CD4-positive, alpha-beta T cell treated with Interleukin-10 for 1 hour (primary cell): ENCODE measurements at regions not wholly inside any gene's neighbourhood (a gene's known extent, or its start where the extent isn't known, plus 50 kb on each side); places are given as distances from the start of the nearest gene placed in this dataset.
A peak's percentile ranks its signal among the peaks of the same experiment; 100 is the strongest.

Experiments
- DNase-seq: peaks from one replicate; pipeline ENCODE4 v3.0.0-alpha.2; 2020

DNA sequence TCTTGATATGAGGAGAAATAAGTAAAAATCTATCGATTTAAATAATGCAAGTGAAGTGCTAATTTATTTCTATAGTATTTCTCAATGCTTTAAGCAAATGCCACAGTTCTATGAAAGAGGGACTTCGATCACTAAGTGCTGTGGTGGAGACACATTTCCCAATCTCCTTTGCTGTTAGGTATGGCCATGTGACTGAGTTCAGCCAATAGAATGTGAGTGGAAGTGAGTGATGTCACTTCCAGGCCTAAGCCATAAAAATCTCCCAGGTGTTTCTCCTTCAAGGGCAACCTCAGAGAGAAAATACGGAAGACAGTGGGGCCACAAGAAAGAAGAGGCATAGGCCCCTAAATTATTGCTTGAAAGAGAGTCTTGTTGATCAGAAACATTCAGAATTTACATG lies 100.3 kb upstream of the ANKH start:
- DNase-seq = no peak

DNA sequence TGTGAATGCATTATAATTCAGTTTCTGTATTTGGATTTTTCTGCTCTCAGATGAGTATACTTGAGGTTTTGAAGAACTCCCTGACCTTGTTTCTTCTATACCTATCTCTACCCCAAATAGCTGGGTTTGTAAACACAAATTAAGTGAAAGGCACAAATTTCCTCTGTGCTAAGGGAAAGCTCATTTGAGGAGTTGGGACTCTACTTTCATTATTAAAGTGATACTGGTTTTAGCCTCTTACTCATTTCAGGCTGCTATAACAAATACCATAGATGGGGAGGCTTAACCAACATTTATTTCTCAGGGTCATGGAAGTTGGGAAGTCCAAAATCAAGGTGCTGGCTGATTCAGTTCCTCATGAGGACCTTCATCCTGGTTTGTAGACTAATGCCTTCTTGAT lies 97.2 kb upstream of the ANKH start:
- no peak for DNase-seq

DNA sequence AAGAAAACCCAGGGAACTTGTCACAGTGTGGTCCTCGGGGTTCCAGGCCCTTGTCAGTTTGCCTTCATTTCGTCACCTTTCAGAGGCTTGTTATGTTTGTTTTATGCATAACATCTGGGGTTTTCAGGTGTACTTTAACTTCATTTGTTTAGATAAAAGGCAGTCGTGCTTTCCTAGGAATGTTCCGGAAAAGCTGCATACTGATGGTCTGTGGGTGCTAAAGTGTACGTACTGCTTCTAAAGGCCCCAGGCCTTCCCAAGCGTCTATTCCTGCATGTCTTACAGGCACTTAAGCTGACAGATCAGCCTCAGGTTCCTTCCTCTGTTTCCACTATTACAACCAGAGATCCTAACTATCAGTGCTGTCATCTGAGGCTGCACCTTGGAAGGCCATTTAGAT lies 95.6 kb upstream of the ANKH start:
- no peak for DNase-seq

DNA sequence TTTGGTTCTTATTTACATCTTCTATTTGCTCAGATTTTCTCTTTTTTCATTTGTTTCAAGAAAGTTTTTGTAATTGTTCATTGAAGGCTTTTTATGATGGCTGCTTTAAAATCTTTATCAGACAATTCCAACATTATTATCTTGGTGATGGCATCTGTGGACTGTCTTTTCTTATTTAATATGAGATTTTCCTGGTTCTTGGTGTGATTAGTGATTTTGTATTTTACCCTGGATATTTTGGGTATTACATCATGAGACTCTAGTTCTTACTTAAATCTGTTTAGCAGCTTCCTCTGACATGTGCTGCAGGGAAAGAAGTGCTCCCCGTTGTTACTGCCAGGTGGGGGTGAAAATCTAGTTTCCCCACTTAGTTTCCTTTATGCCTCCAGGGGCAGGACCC lies 94.2 kb upstream of the ANKH start:
- no peak for DNase-seq

DNA sequence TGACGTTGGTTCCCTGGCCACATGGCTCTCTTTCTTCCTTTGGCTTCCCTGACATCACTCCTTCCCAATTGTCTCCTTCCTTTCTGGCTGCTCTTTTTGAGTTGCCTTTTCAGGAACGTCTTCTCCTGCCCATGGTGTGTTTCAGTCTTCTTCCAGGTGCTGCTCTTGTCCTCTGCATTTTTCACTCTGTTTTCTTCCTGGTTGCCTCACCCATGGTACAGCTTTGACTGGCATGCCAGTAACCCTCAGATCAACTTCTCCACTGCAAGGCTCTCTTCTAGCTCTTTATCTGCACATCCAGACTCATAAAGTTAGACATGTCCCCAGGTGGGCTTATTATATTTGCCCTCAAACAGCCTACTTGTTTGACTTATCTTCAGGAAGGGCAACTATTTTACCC lies 91.0 kb upstream of the ANKH start:
- DNase-seq = no peak

DNA sequence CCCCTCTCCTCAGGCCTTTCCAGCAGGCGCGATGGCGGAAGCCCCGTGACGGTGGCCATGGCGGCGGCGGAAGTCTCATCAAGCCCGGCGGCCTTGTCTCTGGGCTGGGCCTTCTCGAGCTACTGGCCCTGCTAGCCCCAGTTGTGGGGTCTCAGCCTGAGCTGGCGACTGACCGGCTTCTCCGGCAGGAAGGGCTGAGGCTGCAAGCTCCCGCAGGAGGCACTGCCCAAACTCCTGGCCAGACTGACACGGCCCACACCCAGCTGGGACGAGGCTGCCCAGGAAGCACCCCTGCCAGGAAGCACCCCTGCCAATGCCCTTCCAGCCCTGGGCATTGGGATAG lies 88.5 kb upstream of the ANKH start:
- no peak for DNase-seq

DNA sequence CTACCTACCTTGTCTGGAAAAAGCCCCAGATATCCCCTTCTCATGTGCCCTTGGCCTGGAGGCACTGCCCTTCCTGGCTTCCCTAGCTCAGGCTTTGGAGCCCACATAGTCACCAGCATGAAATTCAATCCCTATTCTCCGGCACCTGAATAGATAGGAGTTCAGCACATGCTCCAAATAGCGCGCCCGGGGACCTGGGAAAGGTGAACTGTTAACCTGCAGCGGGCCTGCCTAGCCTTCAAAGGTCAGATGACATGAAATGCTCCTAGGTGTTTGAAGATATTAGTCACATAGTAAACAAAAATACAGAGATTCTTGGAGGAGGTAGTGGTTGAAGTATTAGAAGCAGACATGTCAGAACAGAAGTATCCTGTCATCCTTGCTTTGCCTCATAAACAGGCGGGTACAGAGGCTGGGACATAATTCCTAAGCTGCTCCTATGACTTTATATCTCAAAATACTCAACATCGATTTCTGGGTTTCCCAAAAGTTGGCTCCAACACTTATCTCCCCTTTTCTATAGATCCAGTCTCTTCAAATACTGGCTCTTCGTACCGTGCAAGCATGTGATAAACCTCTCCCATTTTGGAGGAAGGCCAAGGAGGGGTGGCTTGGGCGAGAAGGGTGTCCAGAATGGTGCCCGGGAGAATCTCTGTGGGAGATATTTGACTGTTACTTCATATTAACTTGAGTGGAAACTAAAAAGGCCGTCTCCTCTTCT lies 88.0 kb upstream of the ANKH start:
- no peak for DNase-seq

DNA sequence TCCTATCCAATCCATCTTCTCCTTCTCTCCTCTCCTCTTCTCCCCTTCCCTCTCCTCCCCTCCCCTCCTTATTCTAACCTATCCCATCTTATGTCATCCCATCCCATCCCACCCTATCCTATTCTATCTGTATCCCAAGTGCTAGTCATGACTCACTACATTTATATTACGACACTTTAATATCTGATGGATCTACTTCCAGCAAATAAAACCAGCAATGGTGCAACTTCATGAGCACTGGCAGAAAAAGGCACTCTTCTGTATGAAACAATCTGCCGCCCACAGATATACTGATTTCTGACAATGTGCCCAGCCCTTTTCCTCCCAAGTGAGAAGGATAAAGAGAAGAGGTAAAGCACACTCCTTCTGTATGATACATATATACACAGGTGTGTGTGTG lies 86.6 kb upstream of the ANKH start:
- no peak for DNase-seq

DNA sequence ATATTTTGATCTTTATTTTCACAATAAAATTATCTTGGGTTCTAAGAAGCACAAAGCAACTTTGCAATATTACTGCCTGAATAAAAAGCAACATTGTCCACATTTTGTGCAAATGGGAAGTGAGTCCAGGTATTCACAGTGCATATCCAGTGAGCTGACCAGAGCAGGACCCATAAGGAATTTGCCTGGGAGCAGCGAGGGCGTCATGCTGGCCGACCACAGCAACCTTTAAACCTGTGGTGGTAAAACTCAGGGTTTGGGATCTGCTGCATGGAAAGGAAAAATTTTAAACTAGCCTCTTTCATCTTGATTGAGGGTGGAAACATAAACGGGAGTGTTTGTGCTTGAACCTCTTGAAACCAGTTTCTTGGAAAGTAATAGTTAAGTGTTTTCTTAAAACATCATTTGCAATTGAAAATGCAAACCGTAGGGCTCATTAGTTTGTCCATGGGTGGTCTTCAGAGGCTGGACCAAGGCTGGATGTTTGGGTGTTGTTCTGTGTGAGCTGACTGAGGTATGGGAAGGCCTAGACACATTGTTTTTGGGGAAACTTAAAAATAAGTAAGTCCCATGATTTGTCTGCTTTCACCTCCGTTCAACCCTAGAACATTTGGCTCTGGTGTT lies 85.0 kb upstream of the ANKH start:
- no peak for DNase-seq

DNA sequence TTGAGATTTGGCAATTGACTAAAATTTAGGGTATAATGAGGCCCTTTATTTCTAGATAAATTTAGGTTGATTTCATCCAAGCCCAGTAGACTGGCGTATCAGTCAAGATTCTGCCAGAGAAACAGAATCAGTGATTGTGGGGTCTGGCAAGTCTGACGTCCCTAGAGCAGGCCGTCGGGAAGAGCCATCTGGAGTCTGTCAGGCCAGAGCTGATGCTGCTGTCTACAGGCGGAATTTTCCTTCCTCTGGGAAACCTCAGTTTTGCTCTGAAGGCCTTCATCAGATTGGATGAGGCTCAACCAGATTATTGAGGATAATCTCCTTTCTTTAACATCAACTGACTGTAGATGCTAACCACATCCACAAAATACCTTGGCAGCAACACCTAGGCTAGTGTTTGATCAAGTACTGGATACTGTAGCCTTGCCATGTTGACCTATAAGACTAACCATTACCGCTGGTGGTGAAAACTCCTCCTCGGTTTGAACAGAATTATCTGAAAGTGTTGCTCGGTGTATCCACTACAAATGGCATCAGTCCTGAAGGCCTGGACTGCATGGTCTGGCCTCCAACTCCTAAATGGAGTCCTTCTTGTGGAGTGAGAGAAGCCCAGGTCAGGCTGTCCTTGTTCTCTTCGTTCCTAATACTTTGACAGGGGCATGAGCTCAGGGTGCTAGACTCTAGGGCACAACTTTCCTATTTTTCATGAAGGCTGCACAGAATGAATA lies 83.2 kb upstream of the ANKH start:
- DNase-seq = no peak

DNA sequence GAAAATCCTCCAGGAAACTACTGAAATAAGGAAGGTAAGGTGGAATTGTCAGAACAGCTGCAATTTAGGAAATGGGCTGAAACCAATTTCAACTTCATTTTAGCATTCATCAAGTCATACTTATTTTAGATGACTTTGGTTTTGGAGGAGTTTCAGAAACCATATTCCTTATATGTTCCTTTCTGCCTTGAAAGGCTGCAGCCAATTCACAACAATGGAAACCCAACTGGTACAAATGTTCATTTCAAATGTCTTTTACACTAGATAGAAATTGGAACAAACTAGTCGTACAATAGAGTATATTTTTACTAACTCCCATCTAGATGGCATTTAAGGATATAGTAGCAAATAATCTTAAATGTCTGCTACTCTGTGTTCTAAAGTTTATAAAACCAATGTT lies 82.6 kb upstream of the ANKH start:
- DNase-seq = no peak

DNA sequence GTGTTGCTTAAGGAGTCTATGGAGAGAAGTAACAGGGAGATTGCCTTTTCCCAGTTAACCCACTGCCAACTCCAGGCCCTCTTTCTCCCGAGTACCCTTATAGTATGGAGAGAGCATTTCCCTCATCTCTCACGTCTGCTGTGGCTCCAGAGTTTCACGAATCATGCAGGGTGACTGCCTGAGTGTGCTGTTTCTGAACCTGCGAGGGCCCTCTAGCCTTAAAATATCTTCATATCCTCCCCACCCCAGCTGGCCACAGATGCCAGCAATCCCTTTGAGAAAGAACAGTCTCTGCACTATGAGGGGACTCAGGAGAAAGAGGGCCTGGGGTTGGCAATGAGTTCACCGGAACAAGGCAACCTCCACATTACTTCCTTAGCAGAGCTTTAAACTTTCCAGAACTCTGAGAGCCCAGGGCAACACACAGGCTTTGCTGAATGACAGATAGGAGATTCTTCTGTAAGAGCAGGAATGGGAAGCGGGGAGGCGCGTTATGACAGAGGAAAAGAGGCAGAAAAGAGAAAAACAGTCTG lies 81.6 kb upstream of the ANKH start:
- no peak for DNase-seq

DNA sequence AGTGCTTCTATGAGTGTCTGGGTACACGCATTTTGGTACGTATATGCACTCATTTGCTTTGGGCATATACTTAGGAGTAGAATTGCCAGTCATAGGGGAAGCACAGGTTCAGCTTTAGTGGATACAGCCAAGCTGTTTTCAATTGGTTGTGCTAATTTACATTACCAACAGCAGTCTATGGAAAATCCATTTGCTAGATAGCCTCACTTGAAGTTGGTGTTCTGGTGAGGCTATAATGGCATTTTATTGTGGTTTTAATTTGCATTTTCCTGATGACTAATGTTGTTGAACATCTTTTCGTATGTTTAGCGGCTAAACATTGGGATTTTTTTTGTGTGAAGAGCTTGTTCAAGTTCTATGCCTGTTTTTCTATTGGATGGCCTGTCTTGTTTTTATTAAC lies 76.8 kb upstream of the ANKH start:
- DNase-seq = no peak

DNA sequence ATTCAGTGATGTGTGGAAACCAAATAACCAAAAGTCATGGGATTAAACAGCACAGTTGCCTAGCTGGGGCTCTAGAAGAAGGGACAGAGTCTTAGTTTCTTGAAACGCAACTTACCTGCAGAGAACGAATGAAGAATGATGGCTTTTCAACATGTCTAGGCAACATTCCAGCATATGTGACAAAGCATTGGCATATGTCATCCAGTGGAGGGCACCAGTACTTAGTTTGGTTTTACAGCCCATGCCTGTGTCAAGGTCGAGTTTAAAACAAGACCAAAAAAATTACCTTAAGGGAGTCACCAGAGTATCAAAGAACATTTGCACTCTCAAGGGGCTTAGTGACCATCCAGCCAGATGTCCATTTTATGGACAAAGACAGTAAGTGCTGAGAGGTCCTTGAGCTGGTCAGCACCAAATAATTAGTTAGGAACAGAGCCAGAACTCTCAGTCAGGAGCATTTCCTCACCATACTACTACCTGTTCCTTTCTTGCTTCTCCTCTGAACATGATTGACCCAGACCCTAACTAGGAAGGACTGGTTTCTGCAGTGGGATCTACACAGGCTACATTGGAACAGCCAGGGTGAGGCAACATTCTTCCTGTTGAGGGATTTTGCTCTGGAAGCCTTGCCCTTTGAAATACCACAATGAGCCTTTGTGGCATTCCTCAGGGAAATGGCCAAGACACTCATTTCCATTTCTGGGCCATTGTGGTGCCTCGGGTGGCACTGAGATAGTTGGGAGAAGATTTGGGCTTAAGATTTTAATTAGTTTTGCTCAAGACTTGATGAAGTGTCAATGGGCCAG lies 75.4 kb upstream of the ANKH start:
- DNase-seq = peak; percentile 66

DNA sequence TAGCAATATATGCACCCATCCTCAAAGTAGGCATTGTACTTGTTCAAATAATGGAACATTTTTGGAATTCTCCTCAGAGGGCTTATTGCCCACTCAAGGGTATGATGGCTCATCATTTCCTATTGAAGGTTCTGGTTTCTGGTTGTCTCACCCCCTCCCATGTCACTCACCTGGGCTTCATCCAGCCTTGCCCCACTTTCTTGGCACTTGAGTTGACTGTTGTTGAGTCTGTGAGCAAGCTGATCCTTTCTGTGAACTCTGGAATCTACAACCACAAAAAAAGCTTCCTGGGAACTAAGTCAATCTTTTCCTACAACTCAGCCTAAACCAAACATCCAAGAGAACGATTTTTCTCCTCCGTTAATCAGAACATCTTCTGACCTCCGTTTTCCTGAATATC lies 73.9 kb upstream of the ANKH start:
- DNase-seq = no peak

DNA sequence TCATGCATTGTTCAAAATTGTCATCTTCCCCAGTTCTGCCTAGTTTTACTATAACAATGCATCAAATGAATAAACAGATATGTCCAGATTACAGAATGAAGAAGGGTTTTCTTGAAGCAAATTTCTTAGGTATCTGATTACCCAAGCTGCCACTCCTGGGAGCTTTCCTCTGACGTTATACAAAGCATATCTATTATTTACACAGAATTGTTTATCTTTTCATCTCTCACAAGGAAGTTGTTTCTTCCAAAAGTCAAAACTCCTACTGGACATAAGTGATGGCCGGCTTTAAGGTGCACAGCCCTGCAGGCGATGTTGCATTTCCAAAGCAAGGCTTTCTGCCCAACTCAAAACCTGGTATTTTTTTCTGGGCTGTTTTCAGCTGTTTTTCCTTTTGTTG lies 73.4 kb upstream of the ANKH start:
- no peak for DNase-seq

DNA sequence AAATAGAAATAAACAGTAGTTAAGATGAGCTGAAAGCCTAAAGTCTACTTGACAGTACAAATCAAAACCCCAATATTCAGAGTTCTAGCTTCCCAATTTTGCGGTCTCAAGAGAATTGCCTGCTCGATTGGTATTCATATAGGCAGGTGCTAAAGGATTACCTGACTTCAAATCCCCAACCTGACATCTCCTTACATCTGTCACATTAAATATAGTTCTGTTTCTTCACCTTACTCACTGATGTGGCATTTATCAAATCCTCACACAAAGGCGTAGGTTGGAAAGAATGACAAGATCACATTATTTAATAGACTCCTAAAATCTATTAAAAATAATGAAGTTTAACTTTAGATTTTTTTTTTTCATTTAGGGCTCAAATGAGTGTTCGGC lies 72.8 kb upstream of the ANKH start:
- no peak for DNase-seq

DNA sequence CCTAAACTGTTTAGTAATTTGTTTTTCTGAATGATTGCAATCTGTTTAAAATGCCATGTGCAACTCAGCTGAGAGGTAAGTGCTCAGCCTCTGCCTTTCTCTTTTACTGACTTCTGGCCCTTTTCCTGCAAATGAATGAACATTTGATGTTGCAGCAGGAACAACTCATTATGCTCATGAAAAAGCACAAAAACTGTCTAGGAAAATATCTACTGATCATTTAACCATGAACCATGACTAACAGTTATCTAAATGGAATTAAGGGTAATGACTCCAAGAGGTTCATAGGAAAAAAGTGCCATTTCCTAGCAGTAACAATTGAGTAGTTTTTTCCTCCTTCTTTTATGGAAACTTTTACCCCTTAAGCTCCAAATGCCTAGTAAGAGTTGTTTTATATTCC lies 70.6 kb upstream of the ANKH start:
- DNase-seq = no peak

DNA sequence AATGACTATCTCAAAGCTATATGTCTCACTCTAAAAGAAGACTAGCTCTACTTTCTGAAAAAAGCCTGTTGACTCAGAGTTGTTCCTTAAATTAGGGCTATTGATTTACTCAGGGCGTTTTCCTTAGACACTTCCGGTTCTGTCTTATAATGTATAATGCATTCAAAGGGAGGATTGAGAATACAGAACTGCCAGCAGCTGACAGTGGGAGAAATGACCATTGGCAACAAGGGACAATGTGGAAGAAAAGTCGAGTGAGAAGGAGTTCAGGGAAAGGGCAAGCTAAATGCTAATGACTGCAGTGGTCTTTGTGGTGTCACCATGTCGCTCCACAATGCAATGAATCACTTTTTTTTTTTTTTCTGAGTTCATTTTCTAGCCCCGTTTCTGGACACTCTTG lies 65.7 kb upstream of the ANKH start:
- DNase-seq = no peak

DNA sequence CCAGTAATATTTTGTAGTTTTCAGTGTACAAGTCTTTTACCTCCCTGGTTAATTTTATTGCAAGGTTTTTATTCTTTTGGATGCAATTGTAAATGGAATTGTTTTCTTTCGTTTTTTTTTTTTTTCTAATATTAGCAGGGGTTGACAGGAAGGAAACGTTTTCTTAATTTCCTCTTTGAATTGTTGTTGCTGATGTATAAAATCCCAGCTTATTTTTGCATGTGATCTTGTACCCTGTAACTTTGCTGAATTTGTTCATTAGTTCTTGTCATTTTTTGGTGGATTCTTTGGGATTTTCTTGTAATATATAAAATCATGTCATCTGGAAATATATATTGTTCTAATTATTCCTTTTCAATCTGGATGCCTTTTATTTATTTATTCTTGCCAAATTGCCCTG lies 65.0 kb upstream of the ANKH start:
- DNase-seq = no peak

DNA sequence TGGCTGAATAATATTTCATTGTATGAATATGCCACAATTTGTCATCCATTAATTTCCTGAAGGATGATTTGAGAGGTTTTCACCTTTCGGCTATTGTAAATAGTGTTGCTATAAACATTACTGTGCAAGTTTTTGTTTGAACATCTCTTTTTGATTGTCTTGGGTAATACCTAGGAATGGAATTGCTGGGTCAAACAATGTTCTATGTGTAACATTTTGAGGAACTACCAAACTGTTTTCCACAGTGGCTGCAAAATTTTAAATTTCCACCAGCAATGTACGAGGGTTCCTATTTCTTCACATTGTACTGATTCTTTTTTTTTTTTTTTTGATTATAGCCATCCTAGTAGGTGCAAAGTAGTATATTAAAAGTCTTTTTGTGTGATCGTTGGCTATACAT lies 63.8 kb upstream of the ANKH start:
- no peak for DNase-seq

DNA sequence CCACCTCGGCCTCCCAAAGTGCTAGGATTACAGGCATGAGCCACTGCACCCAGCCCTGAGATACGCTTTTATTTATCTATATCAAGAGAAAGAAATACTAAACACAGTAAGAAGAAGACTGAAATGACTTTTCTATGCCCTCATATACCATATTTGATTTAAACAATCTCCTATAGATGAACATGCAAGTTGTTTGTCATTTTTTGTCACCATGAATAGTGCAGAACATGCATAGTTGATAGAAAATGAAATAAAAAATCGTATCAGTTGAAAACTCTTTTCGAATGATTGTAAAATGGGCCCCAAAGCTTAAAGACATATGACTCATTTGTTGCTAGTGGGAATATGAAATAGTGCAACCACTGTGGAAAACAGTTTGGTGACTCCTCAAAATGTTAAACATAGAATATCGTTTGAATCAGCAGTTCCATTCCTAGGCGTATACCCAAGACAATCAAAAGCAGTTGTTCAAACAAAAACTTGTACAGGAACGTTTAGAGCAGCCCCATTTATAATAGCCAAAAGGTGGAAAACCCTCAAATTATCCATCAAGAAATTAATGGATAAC lies 61.4 kb upstream of the ANKH start:
- DNase-seq = no peak

DNA sequence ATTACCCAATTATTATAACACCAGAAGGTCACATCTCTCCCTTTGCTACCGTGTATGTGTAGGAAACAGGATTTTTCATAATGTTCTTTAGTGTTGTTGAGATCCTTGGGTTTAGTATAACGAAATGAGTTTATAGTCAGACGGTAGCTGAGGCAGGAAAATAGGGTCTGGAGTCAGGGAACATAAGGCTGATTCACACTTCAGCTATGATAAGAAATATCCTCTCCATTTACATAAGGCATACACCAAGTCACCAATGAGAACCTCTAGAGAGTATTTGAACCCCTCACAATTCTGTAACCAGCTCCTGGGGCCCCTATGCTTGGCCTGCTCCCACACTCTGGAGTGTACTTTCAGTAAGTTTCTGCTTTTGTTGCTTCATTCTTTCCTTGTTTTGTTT lies 58.9 kb upstream of the ANKH start:
- DNase-seq = no peak
